ENCODE measurements at regions not wholly inside any gene's neighbourhood (a gene's known extent, or its start where the extent isn't known, plus 50 kb on each side); places are given as distances from the start of the nearest gene placed in this dataset.

DNA sequence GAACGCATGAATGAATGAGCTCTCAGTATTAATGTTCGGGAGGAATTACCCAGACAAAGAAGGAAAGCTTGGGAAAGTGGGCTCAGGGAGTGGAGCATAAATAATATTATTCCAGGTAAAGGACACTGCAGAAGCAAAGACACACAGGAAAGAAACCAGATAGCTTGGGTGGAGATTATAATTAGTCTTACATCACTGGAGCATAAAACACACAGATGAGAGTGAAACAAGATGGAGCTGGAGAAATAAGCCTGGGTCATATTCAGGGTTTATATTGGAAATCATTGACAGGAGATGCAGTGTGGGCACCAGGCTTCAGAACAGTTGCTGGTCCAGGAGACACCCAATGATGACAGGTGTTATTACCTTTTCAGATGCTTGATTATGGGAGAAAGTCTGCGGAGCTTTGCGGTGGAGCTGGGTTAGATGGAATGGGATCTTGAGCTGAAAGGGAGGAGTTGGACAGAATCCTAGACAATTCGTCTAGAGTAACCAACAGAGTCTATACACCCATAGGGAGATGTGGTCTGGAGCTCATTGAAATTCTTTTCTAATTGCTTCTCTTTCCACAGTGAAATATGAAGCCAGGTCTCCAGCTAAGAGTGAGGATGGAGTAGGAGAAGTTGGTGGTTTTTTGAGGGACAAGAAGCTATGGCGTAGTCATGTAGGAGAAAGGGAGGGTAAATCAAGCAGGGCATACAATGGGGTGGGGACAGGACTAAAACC lies 227.2 kb downstream of the FAM76B start:
- no peaks in the 10 kb centered on the region for H3K27me3 ChIP-seq
- H3K4me1 ChIP-seq (ENCODE audit: control insufficient read depth in 1 of 2, insufficient read depth in 1 of 2, low read depth in 1 of 2, low read length in 1 of 2): peaks cover 0 to 17% of the 10 kb centered on the region in 2 experiments
- H3K9me3 ChIP-seq: no peaks in the 10 kb centered on the region
- H3K4me3 ChIP-seq (ENCODE audit: low read depth in 1 of 2, low read length in 1 of 2): no peak overlapping the region
- TF ChIP-seq CTCF (IDR thresholded peaks at IDR 0.05): no peak
- no peak overlapping the region for H3K27ac ChIP-seq
- no peaks in the 10 kb centered on the region for H3K36me3 ChIP-seq

DNA sequence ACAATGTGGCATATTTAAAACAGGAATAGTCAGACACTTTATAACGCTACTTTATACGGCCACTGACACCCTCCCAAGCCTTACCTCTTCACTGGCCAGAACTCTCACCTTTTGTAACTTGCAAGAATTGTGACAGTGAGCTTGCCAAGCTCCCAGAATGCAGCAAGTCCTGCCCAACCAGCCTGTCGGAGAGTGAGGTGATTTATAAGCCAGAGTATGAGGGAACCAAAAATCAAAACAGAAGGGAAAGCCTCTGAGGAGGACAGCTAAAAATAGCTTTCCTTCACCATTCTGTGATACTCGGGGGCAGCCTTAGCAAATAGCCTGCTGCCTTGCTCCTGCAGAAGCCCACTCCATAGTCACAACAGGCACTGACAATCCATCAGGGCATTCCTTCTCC lies 229.7 kb downstream of the FAM76B start:
- Histone ChIP-seq H3K4me1 (ENCODE audit: control insufficient read depth in 1 of 2, insufficient read depth in 1 of 2, low read depth in 1 of 2, low read length in 1 of 2) (no peaks in the 10 kb centered on the region), H3K9me3 (no peaks in the 10 kb centered on the region), H3K27me3 (no peaks in the 10 kb centered on the region), H3K4me3 (ENCODE audit: low read depth in 1 of 2, low read length in 1 of 2) (no peak overlapping the region), H3K36me3 (no peaks in the 10 kb centered on the region), H3K27ac (no peak overlapping the region)
- TF ChIP-seq CTCF (IDR thresholded peaks at IDR 0.05): no peak

GRCh38 chr11:95557376-95557775 lies 232.2 kb downstream of the FAM76B start:
- H3K27me3 ChIP-seq: no peaks in the 10 kb centered on the region
- no peak for TF ChIP-seq CTCF (IDR thresholded peaks at IDR 0.05)

GRCh38 chr11:95556342-95557163 lies 233.0 kb downstream of the FAM76B start:
- Histone ChIP-seq H3K27me3 (no peaks in the 10 kb centered on the region), H3K36me3 (no peaks in the 10 kb centered on the region), H3K4me1 (ENCODE audit: control insufficient read depth in 1 of 2, insufficient read depth in 1 of 2, low read depth in 1 of 2, low read length in 1 of 2) (no peaks in the 10 kb centered on the region), H3K27ac (no peak overlapping the region), H3K4me3 (ENCODE audit: low read depth in 1 of 2, low read length in 1 of 2) (no peak overlapping the region), H3K9me3 (no peaks in the 10 kb centered on the region)
- no peak for TF ChIP-seq CTCF (IDR thresholded peaks at IDR 0.05)

More at GRCh38 chr11:95557376-95557775, 232.2 kb downstream of the FAM76B start:
- no peaks in the 10 kb centered on the region for H3K4me1 ChIP-seq (ENCODE audit: control insufficient read depth in 1 of 2, insufficient read depth in 1 of 2, low read depth in 1 of 2, low read length in 1 of 2)
- H3K36me3 ChIP-seq: no peaks in the 10 kb centered on the region
- H3K4me3 ChIP-seq (ENCODE audit: low read depth in 1 of 2, low read length in 1 of 2): no peak overlapping the region
- H3K9me3 ChIP-seq: no peaks in the 10 kb centered on the region
- H3K27ac ChIP-seq: no peak overlapping the region

DNA sequence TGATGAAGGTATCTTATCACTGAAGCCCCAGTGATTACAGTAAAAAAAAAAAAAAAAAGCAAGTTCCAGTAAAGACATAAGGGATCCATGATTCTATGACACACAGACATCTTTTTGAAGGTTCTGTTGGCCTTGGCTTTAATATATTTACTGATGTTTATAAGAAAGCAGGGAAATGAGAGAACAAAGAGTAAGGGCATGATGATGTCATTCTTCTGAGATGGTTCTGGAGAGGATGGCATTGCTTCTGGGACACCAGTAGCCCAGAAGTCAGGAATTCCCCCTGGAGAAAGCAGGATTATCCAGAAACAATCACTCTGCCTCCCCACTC lies 233.6 kb downstream of the FAM76B start:
- Histone ChIP-seq H3K9me3 (no peaks in the 10 kb centered on the region), H3K27ac (no peak overlapping the region)
- no peak for TF ChIP-seq CTCF (IDR thresholded peaks at IDR 0.05)

More for the DNA sequence above, 233.6 kb downstream of the FAM76B start:
- Histone ChIP-seq H3K4me1 (ENCODE audit: control insufficient read depth in 1 of 2, insufficient read depth in 1 of 2, low read depth in 1 of 2, low read length in 1 of 2) (no peaks in the 10 kb centered on the region), H3K36me3 (no peaks in the 10 kb centered on the region), H3K4me3 (ENCODE audit: low read depth in 1 of 2, low read length in 1 of 2) (no peak overlapping the region), H3K27me3 (no peaks in the 10 kb centered on the region)
